Germinal center (tissue), 1 donor: ENCODE measurements at regions not wholly inside any gene's neighbourhood (a gene's known extent, or its start where the extent isn't known, plus 50 kb on each side); places are given as distances from the start of the nearest gene placed in this dataset.
A peak's percentile ranks its signal among the peaks of the same experiment; 100 is the strongest.
"Not testable (repeated sequence)": the region's sequence is repeated elsewhere in the genome, so short reads cannot be mapped to it uniquely, and the experiment has no call there.

Experiments used
- DNase-seq: peaks from one replicate; pipeline ENCODE4 v3.0.0; 2012; ENCODE audit warnings: mixed read lengths, low spot score

DNA sequence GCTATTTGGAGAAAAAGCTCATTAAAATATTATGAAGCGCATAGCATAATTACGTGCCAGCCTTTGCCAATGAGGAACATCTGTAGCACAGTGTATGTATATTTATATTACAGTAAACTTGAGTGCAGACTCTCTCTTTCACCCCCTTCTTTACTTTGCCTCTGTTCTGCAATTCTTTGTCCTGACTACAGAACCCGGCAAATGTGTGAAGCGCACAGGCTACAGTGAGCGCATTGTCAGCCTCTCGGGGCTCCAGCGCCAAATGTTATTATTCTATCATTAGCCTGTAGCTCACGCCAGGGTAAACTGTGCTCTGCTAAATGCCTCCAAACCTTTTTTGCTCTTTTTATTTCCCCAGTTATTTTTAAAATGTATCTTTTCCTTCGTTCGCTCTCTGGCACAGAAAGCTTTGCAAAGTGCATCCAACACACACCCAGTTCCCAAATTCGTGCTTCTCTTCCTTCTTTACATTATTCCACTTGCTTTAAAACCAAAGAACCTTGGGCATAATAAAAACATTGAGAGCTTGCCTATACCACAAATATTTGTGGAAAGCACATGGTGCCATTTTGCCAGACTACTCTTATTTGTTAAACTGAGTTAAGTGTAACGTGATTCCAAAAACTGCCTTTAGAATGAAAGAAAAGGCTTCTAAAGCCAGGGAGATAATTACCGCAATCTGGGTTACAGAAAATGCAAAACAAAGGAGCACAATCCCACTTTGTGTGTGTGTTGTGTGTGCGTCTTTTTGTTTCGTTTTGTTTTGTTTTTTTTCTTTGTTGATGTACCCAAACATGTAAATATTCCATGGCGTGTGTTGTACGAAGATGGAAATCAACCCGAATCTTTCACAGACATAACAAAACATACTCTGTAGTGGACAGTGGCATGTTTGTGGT, 164.1 kb upstream of the MPDZ start:
- no peak for DNase-seq

DNA sequence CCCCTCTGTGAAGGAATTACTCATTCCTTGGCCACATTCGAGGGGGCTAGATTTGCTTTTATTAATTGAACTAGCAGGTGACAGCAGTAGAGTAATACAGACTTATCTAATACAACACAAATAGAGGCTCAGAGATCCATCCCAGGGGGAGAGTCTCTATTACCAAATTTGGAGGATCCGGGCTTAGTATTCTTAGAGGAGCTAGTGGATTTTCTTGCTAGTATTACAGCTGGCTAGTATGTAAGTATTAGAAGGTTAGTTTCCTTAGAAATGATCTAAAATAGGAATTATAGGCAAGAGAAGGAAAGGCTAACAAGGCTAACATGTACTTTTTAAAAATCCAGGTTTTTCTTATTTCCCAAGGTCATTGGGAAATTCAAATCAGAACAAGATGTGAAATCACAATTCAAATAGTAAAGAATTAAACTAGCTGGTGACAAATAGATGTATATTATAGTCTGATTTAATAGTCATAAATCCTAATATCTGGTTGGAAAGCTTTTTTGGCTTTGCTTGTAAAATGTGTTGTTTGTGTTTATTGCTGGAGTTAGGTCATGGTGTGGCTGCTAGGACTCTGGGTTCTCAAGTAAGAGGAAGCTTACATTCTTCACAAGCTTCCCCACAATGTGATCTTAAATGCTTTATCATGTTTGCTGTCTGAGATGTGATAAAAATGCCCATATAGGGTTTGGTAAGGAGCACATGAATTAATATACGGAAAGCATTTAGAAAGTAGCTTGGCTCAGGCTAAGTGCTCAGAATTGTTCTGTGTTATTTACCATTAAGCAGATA, 160.4 kb upstream of the MPDZ start:
- DNase-seq = no peak

DNA sequence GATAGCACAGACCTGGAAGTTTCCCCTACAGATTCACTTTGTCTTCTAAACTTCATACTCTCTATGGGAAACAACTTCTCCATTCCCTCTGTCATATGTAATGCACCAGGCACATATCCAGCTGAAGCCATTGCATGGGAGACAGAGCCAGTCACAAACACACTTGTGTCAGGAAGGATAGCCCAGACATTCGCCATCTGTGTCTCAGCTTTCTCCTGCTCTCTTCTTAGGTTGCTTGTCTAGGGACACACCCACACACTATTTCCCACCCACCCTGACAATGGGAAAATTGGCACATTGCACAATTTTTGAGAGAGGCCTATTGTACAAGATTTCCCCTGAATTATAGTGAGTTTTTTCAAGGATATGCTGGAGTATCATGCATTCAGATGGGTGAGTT, 158.4 kb upstream of the MPDZ start:
- DNase-seq = no peak

DNA sequence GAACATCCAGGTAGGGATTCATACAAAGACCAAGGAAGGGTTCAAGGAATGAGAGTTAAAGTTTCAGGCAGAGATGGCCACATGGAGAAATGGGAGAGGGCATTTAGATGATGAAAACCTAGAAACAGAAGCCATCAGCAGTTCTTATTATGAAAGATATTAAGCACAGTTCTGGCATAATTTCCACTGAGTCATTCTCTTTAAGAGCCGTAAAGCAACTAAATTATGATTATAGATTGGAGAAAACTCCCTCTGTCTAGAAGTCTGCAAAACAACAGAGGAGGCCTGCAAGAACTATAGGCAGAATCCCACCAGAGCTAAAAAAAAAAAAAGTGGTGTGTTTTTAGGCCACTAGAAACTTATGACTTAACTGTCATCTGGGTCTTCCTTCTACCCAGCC, 157.1 kb upstream of the MPDZ start:
- no peak for DNase-seq

DNA sequence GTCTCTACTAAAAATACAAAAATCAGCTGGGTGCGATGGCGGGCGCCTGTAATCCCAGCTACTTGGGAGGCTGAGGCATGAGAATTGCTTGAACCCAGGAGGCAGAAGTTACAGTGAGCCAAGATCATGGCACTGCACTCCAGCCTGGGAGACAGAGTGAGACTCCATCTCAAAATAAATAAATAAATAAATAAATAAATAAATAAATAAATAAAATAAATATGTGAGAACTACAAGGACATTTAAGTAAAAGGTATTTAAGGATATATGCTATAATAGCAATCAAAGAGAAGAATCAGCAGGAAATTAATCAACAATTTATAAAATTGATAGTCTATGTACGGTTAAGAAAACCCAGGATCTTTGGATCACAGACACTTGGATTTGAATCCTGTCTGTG, 154.0 kb upstream of the MPDZ start:
- DNase-seq = not testable (repeated sequence)

DNA sequence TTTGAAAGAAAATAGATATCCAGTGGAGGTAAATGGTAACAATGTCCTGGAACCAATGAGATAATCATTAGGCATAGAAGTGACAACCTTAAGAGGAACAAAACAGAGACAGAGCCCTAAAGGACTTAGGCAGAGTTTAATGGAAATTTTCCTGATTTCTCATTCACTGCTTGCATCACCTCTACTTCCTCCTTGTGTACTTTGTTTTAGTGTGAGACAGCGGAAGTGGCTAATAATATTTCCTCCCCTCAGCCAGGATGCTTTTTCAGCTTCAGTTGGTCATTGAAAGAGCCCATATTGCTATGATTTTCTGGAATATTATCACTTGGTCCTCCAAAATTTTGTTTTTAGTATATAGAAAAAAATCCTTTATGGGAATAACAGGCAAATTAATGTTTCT, 153.4 kb upstream of the MPDZ start:
- no peak for DNase-seq

DNA sequence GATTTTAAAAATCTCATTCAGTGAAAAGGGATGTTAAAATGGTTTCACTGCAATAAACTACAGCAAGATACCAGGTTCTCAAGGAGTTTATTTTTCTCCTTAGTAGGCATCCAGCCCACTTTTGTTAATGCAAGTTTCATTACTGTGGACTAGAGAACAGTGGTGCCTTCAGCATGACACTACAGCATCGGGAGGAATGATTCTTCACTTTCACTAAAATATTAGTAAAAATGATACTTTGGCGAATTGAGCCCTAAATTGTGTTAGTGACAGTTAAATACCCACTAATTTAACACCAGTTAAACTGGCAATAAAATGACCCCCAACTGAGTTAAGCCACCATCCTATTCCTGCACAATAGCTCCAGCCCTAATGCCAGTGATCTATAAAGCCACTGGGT, 152.2 kb upstream of the MPDZ start:
- no peak for DNase-seq

DNA sequence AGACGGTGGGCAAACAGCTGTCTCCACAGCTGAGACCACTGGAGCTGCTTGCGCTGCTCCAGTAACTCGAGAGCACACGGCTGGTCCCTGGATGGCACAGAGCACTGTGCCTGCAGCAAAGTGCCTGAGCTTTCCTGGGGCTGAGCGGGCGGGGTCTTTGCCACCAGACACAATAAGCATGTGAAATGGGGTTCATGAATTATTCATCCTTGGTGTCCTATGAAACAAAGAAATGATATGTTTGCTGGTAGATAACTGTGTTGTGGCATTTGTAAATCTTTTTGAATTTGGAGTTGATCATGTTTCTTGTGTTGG, 151.7 kb upstream of the MPDZ start:
- DNase-seq = no peak

DNA sequence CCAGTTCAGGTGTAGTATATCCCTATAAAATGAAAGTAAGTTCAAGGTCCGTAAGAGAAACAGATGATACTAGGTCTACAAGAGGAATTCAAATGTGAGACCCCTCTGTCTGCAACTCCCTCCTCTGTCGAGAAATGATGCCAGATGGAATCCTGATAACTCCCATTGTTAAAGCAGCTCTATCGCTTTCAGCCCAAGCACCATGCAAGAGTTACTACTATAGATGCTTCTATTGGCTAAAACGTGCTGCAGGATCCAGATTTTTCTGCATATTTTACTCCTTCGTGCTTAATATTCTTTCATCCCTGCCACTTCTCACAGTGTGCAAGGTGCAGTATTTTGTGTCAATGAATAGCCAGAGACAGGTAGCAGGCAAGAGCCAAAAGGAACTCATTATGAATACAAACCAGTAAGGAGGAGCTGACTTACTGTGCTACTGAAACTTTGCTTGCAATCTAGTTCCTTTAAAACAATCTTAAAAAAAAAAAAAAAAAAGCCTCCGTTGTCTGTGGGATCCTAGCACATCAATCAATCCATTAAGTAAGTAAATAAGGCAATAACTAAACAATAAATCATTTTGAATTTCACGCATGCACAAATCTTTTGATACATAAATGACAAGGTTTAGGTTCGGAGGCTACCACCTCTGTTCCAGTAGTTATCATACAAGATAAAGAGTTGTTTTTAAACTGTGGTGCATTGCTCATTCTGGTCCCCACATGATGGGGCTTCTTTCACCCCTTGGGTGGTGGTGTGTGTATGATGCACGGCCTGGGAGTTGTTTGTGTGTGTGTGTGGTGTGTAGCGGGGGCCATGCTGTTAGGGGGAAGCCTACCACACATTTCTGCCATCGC, 151.1 kb upstream of the MPDZ start:
- DNase-seq = no peak

DNA sequence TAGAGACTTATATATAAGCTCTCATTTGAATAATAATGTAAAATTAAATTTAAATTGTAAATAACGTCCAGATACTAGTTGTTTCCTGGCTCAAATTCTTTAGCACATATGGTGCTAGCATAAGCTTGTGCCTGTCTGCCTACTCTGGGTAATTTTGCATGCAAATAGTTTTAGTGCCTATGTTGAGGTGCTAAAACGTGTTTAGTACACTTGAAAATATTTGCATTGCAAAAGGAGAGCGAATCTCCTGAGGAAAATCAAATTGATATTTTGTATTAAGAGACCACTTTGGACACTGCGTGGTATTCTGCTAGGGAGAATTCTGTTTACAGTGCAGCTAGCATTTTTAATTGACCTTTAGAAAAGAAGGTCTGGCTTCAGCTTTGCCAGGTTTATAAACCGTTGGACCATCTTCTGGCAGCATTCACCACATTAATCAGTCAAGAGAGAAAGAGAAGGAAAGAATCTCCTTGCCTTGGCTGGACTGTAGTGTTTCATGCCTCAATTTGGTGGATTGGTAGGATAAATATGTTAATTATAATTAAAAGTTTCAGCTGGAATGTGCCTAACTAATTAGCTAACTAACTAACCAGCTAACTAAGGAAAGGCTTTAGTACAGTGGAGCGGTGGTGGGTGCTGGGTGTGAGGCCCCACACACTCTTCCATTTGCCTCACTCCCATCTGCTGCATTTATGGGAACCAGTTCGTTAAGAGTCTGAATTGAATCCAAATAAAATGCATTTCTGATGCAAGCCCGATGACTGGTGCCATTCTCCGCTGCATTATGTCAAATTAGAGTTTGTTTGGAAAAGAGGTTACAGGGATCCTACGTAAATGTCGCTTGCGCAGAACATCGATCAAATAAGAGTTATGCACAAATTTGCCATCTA, 150.1 kb upstream of the MPDZ start:
- DNase-seq = no peak

DNA sequence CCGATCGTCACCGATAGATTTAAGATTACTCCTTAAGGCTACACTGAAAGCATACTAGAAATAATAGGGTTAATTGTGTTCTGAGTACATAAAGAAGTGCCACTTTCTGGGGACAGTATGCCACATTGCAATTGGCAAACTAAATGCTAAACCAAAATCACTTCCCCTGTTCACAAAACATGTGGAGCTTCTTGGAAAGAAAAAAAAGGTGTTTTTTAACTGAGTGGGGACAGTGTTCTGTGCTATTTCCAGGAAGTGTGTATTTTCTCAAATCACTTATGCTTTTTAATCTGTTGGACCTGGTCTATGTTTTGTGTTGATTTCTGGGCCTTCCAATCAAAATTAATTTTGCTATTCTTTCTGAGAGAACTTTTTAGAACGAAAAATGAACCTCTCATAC, 149.3 kb upstream of the MPDZ start:
- DNase-seq = no peak

DNA sequence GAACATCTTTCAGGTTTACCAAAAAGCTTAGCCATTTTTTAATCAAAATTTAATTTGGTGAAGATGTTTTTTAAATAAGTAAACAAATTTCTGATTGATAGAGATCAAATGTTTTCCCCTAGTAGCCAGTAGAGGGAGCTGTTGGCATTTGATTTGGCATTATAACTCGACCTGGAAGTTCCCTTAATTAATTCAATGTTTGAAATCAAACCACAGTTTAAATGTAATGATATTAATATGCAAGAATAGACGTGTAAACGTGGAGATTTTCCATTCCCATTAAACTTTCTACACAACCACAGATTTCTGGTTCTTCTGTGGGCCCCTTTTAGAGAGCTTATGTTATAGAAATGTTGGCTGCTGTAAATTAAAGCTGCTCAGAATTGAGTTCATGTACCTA, 148.1 kb upstream of the MPDZ start:
- DNase-seq = peak; percentile 20

DNA sequence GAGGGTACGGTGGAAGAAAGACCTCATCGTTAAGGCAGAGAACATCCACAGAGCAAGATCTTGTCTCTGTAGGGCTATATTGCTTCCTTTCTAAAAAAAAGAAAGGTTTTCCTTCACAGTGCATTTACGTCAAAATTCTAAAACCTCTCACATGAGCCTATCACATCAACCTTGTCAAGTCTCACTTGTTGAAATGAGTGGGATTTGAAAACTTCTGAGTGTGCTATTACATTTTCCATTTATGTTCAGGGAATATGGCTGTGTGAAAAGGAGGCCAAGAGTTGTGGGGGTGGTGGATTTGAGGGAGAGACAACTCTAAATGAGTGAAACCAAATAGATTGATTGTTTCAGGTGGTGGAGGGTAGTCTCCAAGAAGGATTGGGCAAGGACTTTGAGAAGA, 147.1 kb upstream of the MPDZ start:
- no peak for DNase-seq

DNA sequence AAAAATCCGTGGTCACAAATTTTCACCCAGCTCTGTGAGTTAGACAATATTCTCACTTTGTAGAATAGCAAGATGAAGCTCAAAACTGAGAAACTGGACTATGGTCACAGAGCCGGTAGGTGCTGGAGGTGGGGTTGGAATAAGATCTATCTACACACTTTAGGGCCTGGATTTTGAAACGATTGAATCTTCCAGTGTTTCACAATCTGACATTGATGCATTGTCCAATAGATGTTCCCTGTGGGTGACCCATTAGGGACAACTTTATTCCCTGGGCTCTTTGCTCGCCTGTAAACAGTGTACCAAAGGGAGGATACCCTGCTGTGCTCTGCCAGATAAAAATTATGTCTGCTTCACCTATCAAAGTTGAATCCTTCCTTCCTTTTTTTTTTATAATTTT, 145.4 kb upstream of the MPDZ start:
- DNase-seq = no peak

DNA sequence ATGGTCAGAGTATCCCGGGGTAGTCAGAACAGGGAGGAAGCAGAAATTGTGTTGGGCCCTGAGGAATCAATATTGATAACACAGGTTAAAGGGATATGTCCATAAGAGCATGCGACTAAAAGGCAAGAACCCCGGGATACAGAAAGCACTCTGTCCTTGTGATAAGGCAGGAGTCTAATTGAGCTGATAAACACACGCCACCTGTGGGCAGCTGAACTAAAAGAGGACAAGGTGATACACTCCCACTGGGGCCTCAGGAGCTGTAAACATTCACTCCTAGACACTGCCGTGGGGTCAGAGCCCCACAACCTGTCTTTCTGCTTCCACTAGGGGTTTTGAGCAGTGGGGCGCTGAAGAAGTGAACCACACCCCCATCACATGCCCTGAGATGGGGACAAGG, 144.7 kb upstream of the MPDZ start:
- no peak for DNase-seq

DNA sequence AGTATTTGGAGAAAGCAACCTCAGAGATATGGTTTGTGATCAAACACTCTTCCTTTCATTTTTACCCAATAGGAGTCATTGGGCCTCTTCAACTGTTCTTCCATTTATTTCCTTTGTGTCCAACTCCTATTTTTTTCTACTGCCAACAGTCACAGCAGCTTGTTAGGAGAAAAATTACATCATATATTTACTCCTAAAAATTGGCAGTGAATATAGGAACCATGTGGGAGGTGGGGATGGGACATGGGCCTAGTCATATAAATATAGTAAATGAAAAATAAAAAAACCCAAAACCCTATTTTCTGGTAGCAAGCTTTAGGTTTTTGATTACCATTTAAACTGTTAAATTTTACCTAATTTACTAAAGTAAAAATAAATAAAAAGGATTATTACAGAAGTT, 134.9 kb upstream of the MPDZ start:
- DNase-seq = no peak

DNA sequence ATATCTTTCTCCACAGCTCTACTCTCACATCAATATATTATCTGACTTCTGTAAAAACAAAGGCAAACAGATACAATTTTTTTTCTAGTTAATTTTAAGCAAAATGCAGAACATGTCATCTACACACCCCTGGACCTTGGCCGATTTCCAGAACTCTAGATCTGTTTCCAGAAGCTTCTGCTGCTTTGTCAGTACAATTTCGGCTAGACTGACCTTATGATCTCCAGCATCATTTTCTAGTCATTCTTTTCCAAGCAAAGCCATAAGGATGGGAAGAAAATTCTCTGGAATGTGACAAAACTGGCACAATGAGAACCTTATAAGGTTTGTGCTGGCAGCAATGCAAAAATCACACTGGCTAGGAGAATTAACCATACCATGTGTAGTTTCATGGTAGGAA, 132.8 kb upstream of the MPDZ start:
- no peak for DNase-seq

DNA sequence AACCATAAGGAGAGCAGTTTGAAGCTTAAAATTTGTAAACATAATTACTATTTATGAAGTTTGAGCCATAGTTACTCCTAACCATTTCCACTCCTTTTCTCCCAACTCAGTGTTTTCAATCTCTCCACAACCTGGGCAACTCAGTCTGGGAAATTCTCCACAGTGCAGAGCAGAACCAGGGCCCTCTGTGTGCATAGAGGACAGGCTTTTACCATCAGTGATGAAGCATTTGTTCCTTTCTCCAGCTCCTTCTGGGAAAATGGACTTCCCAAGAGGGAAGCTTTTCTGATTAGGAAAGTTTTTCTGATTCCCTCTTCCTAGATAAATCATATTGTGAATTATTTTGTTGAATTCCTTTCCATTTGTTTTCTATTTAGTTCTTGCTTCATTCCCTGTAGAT, 132.3 kb upstream of the MPDZ start:
- no peak for DNase-seq

DNA sequence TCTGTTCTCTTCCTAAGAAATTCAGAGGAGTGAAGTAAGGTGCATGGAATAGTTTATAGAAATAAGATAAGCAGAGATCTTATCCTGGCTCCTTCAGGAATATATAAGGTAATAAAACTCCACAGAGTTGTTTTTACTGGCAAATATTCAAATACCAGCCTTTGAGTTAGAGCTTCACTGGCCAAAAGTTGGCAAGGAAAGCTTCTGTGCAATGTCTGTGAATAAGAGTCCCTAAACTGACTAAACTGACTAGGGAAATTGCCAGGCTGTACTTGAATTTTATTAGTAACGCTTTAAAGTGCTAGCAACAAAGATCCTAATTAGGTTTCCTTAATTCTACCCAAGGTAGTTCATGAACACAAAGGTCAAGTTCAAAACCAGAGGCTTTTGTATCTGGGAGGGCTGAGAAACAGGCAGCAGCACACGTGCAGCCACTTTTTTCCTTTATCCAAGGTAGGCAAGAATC, 131.1 kb upstream of the MPDZ start:
- no peak for DNase-seq

DNA sequence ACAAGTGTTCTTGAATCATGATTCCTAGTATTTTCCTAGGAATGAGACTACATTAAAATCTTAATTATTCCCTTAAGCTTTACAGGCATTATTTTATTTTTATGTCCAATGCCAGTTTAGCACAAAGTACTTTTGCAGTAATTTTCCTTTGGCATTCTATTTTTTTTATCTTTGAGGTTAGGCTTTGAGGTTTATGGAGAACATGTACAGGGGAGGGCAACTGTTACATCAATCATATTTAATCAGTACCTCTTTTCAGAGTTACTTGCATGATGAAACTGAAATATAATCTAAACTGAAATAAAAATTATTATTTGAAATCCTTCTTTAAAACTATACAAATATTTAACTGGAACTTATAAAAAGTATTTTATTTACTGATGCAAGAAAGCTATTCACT, 118.2 kb upstream of the MPDZ start:
- no peak for DNase-seq

DNA sequence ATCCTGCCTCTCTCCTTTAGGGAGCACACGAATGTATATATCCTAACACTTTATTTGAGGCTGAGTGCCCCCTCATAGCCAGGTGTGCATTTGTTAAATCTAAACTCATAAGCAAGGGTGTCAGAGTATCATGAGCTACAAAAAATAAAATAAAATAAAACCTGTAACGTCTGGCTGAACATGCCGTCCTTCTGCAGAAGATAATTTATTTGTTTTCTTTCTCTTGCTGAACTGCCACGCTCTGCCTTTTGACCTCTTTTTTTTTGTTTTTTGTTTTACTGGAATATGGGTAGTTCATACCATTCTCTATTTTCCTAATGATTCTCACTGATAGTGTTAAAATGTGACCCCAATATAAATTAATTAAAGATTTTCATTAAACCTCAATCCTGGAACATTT, 117.7 kb upstream of the MPDZ start:
- DNase-seq = no peak

DNA sequence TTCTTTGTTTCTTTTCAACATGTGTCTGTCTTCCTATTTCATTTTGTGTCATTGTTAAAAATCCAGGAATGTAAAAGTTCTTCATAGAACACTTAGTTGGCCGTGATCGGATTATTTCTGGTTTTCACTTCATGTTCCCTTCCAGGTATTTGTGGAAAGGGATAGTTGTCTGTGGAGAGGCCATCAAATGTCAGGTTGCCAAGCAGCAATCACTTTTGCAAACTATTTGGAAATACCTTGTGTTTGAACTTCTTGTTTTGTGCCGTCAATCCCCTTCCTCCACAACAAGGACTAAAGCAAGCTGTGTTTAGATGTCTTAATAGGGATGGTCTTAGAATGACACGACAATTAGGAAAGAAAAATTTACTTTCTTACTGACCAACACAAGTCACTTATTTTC, 116.9 kb upstream of the MPDZ start:
- DNase-seq = no peak
